ENCODE measurements at regions not wholly inside any gene's neighbourhood (a gene's known extent, or its start where the extent isn't known, plus 50 kb on each side); places are given as distances from the start of the nearest gene placed in this dataset.

DNA sequence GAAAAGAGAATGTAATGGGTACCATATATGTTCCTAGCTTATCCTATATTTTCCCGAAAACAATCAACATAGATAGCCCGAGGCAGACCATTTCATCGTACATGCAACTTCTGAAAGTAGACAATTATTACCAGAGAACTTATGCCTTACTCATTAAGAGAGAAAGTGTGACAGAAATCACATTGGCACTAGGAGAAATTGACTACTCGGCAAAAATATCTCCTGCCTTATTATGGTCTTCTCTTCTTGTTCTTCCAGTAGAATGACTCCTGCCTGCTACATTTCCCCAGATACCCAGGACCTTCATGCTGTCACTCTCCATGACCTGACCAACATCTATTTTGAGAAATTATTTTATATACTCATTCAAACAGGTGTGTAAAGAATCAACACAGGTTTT is 1015.7 kb downstream of the TUSC7 start:
- in situ Hi-C loops (cut with HindIII; ENCODE audit: low sequenced_read_pairs): no loop called here

DNA sequence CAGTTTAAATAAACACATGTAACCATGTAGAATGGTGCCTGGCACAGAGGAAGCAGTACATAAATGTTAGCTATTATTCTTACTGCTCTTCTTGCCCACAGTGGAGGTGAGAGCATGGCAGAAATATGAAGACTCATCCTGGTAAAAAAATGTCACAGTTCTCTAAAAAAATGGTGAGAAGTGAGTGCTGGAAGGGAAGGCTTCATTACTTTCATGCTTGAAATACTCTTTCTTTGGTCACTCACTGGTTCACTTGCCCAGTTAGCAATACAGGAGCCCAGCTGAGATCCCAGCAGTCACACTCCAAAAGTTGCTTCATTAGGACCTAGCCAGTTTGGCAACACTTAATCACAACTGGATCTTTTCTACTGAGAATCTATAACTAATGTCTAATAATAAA is 1017.2 kb downstream of the TUSC7 start:
- in situ Hi-C loops (cut with HindIII; ENCODE audit: low sequenced_read_pairs): no loop called here

DNA sequence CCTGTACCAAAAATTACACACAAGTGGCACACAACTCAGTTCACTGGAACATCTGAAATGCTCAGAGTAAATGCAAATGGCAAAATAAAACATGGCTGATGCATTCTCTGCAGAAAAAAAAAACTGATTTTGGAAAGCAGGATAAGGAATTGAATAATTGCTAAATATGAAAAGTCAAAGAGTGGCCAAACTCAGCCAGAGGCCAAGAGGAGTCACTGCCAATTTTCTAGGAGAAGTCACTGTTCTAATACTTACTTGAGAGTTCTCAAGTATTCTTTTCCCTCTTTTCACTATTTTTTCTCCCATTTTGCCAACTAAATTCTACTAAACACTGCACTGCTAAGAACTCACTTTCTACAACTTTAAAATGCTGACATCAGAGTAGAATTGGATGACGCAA is 1018.6 kb downstream of the TUSC7 start:
- in situ Hi-C loops (cut with HindIII; ENCODE audit: low sequenced_read_pairs): no loop called here

DNA sequence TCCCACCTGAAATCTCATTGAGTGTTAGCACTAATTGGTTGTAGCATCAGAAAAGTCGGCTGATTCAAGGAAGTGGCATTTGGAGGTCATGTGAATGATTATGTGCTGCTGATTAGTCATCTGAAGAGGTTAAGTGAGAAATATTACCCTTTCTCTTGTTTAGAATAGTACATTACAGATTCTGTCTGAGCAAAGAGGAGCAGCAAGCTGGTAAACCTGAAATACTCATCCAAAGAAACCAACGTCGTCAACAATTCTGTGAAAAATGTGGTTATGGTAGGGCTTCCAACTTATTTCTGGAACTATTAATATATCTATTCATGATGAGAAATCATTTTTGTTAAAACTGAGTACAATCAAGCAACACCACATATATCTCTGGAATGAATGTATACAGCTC is 1024.9 kb downstream of the TUSC7 start:
- in situ Hi-C loops (cut with HindIII; ENCODE audit: low sequenced_read_pairs): no loop called here

DNA sequence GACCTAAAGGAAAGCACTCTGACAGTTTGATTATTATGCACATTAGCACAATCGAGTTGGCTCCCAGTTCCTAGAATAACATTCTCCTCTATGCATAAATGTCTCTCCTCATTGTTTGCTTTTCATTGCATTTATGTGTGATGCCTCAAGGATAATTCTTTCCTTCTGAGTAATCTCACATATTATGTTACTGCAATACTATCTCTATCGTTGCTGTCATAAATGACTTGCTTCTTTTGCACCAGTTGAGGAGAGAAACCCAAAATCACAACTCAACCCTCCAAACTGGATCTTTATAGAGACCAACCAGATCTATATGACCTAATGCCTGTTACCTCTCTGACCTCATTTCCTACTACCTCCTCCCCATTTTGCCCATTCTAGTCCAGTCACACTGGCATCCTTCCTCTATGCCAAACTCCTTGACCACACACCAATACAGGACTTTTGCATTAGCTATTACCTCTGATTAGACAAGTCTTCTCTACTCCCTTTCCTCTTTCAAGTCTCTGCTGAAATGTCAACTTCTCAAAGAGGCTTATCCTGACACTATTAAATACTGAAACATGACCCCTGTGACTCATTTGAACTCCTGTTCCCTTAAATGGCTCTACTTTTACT is 1026.0 kb downstream of the TUSC7 start:
- in situ Hi-C loops (cut with HindIII; ENCODE audit: low sequenced_read_pairs): no loop called here

DNA sequence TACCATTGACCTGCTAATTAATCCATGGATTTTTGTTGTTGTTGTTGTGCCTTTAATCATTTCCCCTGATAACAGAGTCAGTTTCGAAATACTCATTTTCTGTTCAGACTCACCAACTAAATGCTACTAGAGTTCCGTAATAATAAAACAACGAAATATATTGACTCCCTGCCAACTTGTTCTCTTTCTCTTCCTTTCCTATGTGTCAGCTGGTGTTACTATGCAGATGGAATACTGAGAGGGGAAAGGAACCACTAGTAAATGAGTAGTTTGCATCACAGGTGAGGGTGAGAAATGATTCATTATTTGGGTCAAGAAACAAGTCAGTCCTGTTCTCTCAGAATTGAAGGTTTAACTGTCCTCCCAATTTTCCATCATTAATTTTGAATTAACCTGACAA is 1027.3 kb downstream of the TUSC7 start:
- in situ Hi-C loops (cut with HindIII; ENCODE audit: low sequenced_read_pairs): no loop called here

DNA sequence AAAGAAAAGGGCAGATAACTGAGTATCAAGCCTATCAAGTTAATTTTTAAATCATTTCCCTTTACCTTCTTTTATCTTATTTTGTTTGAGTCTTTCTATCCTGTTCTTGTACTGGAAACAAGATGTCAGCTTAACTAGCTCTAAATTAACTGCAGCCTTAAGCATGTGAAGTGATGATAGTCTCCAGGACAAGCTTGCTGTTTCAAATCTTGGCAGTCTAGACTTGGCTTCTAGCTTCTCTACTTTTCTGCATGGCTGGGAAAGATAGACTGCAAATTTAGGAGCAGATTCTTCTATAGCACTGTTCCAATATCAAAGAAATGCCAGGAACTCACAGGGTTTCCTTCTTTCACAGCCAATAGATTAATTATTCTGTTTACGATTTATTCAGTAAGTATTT is 1034.4 kb downstream of the TUSC7 start:
- in situ Hi-C loops (cut with HindIII; ENCODE audit: low sequenced_read_pairs): no loop called here

DNA sequence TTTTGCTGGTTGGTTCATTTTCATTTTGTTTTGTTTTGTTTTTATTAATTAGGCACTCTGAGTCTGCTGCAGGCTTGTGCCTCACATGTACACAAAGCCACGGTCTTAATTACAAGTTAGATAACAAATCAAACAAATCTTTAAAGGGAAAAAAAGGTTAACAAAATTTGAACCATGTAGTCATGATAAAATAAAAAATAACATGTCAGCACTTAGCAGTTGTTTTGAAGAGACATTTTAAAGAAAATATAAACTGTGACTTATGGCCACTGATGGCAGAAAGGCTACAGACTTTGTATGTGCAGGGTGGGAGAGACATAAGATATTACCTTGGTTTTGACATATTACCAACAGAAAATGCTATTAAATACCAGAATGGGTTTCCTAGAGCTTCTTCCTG is 1035.4 kb downstream of the TUSC7 start:
- in situ Hi-C loops (cut with HindIII; ENCODE audit: low sequenced_read_pairs): no loop called here

DNA sequence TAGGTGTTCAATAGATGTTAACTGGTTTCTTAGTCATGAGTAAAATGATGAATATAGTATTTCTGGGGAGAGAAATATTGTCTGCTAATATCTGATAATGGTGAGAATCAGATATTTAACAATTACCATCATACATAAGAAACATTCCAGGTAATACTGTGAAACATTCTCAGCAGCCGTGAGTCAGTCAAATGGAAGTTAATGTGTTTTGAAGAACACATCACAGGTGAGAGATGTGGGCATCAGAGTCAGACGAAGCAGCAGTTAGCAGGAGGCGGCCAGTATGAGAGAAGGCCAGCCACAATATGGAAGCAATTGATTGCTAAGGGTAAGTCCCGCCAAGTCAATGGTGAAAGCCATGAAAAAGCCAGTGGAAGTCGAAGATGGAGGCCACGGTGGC is 1035.9 kb downstream of the TUSC7 start:
- in situ Hi-C loops (cut with HindIII; ENCODE audit: low sequenced_read_pairs): no loop called here

DNA sequence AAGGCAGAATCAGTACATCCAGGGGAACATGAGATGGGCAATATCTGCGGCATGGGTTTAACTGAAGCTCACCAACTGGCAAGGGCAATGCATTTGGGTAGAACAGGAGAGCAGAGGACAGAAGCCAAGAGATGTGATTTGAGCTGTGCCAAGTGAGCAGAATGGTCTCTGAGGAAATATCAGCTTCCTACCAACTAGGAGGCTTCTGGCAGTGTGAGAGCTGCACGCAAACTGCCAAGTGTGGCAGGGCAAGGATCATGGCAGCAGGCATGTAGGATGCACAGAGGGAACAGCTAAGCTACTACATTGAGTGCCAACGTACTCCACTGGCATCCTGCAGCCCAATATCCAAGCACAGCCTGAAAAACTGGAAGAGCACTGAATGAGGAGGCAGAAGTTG is 1036.5 kb downstream of the TUSC7 start:
- in situ Hi-C loops (cut with HindIII; ENCODE audit: low sequenced_read_pairs): no loop called here

DNA sequence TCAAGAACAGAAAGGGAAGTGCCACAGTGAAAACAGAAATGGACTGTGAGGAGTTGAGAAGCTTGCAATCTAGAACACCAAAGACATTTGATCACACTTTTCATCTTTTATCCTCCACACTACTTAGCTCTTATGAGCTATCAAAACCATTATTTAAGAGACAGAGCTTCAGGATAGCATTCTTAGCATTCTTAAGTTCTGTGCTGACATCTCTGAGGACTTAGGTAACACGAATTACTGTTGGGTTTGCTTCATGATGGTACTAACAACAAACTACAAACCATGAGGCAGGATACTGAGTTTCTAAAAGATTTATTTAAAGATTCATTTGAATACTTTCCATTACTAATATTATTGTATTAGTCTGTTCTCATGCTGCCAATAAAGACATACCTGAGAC is 1038.6 kb downstream of the TUSC7 start:
- in situ Hi-C loops (cut with HindIII; ENCODE audit: low sequenced_read_pairs): no loop called here

DNA sequence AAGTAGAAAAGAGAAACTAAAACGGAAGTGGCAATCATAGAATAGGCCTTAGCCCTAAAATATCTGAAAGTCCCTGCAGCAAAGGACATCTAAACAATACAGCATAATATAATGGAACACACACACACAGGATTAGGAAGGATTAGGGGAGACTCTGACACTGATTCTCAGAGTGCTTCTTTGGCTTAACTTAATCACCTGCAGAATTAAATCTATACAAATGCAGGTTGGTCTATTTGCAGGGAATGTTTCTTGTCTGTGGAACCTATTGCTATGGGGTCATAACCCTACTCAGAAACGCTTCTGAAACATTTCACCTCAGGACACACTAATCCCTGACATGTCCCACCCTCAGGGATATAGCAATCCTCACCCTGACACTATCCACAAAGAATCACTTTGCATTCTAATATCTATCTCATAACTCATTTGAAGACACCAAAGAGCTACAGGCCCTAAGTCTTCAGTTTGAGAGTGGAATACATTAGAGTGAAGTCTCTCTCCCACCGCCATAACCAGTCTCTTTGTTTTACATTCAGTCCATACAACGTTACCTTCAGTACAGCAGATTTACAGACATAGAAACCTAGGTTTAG is 1041.2 kb downstream of the TUSC7 start:
- in situ Hi-C loops (cut with HindIII; ENCODE audit: low sequenced_read_pairs): no loop called here

DNA sequence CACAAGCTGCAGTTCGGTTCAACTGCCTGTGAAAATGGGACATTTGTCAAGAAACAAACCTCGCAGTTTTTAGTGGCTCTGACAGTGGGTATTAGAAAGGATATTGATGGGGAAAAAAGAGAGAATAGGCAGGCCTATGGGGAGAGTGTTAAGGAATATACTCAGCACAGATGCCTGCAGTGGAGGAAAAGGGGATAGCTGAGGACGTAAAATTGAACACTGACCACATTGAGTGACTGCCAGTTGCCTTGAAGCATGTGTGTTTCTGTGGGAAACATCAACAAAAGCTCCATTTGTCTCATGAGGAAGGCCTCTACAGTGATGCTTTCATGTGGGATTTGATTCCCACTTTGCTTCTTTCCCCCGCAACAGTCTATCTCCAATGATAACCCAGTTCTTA is 1042.1 kb downstream of the TUSC7 start:
- in situ Hi-C loops (cut with HindIII; ENCODE audit: low sequenced_read_pairs): no loop called here

DNA sequence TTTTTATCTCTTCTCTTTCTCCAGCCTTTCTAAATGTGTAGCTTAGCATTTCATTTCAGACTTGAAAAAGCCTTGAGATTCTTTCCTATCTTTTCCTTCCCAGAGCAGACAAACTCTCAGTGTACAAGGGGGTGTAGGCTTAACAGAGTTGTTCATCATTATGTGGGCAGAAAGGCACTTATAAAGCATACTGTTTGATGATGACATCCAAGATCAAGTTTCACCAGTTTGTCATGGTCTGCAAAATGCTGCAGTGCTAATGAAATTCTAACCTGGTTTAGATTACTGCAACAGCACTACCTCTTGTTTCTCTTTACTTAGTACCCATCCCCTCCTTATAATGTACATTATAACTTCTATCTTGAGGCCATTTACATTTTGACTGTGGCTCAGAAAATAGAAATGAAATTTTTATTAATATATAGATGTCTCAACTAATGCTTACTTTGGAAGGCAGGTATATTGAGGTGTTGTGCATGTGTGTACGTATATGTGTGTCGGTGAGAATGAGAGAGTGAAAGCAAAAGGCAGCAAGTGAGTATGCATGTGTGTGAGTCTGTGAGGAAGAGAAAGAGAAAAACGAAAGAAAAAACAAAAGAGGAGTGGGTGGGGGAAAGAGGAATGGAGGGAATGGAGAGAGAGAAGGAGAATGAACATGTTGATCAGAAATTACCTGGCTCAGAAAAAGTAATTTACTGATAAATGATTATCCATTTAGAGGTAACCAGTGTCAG is 1043.6 kb downstream of the TUSC7 start:
- in situ Hi-C loops (cut with HindIII; ENCODE audit: low sequenced_read_pairs): no loop called here

DNA sequence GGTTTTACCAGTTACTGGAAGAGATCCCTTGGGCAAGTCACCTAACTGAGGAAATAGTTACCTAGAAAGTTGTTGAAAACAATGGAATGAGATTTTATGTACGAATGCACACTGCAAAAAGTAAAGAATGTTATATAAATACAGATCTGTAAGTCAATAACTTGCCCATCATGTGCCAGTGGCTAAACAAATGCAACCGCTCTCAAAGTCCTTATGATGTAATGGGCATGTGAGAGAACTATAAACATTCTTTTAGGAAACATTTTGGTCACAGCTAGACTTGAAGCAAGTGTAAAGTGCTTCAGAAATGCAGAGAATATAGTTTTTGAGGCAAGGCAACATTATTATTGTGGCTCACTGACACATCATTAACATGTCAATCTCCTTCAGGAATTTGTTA is 1044.5 kb downstream of the TUSC7 start:
- in situ Hi-C loops (cut with HindIII; ENCODE audit: low sequenced_read_pairs): no loop called here

DNA sequence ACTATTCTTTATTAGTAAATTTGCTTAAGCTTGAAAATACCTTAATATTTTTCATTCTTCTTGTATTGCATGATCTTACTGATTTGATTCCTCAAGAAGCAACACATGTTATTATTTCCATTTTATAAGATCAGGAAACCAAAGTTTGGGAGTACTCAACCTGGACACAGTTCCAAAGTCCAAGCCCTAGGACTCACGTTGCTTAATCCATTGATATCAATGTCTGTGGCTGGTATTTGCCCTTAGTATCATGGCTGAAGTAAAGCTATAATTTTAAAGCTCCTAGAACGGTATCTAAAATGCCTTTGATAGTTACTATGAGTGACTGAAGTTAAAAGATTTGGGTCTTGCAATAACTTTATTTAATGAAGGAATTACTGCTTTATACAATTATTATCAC is 1045.3 kb downstream of the TUSC7 start:
- in situ Hi-C loops (cut with HindIII; ENCODE audit: low sequenced_read_pairs): no loop called here

DNA sequence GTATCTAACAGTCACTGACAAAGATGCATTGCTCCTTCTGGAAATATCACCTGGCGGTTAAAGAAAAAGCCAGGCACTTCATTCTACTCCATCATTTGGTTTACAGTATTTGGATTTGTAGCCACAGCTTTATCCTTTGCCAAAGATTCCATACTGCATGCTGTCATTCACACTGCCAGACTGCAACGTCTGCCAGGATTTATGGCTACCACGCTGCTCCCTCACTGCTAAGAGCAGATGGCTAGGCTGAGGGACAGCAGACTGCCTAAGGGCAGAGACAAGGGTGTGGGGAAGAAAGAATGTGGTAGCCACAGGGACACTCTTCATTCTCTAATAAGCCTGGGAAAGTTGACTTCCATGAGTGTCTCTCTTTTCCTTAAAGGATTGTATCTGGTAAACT is 1047.0 kb downstream of the TUSC7 start:
- in situ Hi-C loops (cut with HindIII; ENCODE audit: low sequenced_read_pairs): no loop called here

DNA sequence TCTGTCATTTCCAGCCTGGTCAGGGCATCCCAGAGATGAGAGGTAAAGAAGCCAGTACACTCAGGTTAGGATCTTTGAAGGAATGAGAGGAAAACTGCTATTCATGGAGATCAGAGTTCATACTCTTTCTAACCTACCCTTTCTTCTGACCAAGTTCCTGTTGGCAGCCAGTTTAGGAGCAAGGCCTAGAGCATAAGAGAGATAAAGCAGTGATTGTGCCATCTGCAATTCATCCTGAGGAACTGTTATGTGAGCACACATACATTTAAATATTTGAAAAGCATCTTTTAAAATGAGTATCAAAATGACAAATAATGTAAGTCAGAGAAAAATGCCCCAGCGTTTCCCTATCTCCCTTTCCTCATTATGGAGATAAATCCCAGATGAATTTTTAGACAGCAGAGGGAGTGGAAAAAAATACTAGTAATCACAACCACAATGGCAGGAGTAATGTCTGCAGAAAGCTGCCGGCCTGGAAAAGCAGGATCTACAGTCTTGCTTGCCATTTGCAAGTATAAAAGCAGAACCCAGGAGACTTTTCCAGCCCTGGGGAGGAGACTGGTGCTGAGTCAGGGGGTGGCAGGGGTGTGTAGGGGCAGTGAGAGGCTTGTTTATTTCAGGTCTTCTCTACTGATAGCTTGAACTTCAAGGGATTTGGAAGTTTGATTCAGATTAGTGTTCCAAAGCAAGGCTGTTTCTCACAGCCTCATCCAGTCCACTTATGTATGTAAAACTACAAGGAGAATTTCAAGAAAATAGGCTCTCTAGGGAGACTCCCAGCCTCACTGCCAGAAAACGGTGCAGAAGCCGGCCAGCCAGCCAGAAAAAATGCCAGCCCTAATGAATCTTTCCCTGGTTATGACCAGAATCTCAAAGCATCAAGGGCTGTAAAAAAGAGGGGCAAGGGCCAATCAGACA is 1052.4 kb downstream of the TUSC7 start:
- in situ Hi-C loops (cut with HindIII; ENCODE audit: low sequenced_read_pairs): no loop called here

DNA sequence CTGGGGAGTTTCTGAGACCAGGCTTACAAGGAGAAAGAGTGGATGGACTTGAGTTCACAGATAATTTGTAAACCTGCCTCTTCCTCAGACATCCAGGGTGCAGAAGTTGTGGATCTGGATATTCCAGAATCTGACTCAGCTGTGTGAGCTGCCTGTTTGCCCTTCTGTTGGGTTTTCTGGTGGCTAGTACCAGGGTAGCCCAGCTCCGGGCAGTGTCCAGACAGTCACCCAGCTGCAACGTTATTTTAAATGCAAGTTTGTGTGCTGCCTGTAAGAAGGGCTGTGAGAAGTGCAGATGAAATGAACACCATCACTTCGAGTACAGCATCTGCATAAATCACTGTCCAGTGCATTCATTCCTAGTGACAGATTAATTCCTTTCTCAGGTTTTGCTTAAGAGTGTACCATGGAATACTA is 1053.0 kb downstream of the TUSC7 start:
- in situ Hi-C loops (cut with HindIII; ENCODE audit: low sequenced_read_pairs): no loop called here

DNA sequence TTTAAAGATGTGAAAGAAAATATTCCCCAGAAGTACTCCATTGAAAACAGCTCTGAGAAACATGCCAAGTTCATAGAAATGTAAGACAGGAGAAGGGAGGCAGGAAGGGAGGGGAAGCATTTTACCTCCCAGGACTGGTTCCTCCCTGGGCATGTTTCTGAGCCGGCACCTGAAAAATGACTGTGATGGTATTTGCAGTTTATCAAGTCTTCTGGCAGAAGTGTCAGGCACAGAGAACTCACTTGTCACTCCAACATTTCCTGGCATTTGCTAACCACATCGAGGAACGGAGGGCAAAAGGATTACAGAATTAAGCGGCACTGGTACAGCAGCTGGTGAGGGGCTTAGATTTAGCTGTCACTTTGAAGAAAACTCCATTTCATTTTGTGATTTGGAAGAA is 1054.0 kb downstream of the TUSC7 start:
- in situ Hi-C loops (cut with HindIII; ENCODE audit: low sequenced_read_pairs): no loop called here

DNA sequence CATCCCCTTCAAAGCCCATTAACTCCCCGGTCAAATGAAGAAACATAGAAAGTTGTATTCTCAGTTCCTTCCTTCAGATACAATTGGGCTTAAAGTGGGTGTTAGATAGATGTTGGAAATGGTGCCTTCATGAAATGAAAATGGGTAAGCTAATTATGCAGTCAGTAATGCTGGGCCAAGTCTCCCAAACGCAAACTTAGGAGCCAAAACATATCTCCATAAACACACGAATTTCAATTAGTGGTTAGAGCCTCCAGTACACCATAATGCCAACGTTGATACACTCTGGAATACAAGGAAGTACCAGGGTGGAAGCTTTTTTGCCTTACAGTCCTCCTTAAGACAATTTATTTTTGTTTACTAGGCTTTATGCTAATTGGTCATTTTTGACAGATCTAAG is 1059.0 kb downstream of the TUSC7 start:
- in situ Hi-C loops (cut with HindIII; ENCODE audit: low sequenced_read_pairs): no loop called here
